Vagina (tissue), 2 donors: ENCODE measurements at regions not wholly inside any gene's neighbourhood (a gene's known extent, or its start where the extent isn't known, plus 50 kb on each side); places are given as distances from the start of the nearest gene placed in this dataset.

Experiments
- CTCF ChIP-seq, 3 experiments: fragments of 450-650 bp in 2 of 3; fragments of 200-600 bp in 1 of 3; sonication (generic) in 1 of 3; IDR thresholded peaks; one replicate each; pipeline ENCODE4 v1.5.1; 2017 to 2019; ENCODE audit warnings: antibody characterized with exemption in 3 of 3, mild to moderate bottlenecking in 2 of 3, moderate library complexity in 2 of 3
- POLR2A ChIP-seq, 2 donors: fragments of 450-650 bp; IDR thresholded peaks; one replicate each; pipeline ENCODE4 v1.6.1; 2017; ENCODE audit warnings: antibody characterized with exemption in 2 of 2, mild to moderate bottlenecking in 2 of 2, moderate library complexity in 2 of 2

DNA sequence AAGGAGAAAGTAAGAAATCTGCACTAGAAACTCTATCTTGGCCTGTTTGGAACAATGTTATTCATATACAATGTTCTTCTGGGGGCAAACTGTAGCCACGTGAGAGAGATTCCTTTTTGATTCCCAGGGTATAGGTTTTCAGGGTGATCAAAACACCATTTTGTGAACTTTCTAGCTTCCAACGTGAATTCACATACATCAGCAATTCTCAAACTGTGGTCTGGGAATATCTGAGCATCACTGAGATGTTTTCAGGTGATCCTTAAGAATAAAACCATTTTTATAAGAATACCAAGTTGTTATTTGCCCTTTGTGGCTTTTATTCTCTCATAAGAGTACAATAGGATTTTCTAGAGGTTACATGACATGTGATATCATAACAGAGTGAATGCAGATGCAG lies 66.9 kb upstream of the ATP1A1 start:
- no peak for TF ChIP-seq CTCF (IDR thresholded peaks at IDR 0.05)
- no peak for TF ChIP-seq POLR2A (IDR thresholded peaks at IDR 0.05)
